ENCODE measurements at regions not wholly inside any gene's neighbourhood (a gene's known extent, or its start where the extent isn't known, plus 50 kb on each side); places are given as distances from the start of the nearest gene placed in this dataset.
"Not testable (repeated sequence)": the region's sequence is repeated elsewhere in the genome, so short reads cannot be mapped to it uniquely, and the experiment has no call there.

DNA sequence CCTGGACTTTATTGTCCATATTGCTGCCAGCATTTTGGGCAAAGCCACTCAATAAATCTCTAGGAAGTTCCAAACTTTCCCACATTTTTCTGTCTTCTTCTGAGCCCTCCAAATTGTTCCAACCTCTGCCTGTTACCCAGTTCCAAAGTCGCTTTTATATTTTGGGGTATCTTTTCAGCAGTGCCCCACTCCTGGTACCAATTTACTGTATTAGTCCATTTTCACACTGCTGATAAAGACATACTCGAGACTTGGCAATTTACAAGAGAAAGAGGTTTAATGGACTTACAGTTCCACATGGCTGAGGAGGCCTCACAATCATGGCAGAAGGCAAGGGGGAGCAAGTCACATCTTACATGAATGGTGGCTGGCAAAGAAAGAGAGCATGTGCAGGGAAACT, 53.4 kb downstream of the AHSP start:
- not testable (repeated sequence) for DNase-seq

DNA sequence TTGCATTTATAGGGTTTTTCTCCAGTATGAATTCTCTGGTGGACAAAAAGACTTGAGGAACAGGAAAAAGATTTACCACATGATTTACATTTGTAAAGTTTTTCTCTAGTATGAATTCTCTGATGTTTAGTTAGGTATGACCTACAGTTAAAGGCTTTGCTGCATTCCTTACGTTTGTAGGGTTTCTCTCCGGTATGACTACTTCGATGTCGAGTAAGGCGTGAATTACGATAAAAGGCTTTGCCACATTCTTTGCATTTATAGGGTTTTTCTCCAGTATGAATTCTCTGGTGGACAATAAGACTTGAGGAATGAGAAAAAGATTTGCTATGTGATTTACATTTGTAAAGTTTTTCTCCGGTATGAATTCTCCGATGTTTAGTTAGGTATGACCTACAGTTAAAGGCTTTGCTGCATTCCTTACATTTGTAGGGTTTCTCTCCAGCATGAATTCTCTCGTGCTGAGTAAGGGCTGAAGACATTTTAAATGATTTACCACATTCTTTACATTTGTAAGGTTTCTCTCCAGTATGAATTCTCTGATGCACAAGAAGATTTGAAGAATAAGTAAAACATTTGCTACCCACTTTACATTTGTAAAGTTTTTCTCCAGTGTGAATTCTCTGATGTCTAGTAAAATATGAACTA, 74.2 kb downstream of the AHSP start:
- DNase-seq, result not testable (repeated sequence)

DNA sequence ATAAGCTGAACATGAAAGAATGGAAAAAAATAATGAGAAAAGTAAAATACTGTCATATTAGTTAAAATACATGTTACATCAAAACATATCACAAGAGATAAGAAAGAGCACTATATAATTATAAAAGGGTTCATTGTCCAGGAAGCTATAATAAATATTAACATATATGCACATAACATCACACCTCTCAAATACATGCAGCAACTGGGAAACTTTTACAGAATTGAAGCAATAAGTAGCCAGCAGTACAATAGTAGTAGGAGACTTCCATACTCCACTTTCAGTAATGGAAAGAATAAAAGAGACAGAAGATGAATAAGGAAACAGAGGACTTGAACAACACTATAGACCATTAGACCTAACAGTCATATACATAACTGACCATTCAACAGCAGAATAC, 90.4 kb downstream of the AHSP start:
- DNase-seq, result no peak

DNA sequence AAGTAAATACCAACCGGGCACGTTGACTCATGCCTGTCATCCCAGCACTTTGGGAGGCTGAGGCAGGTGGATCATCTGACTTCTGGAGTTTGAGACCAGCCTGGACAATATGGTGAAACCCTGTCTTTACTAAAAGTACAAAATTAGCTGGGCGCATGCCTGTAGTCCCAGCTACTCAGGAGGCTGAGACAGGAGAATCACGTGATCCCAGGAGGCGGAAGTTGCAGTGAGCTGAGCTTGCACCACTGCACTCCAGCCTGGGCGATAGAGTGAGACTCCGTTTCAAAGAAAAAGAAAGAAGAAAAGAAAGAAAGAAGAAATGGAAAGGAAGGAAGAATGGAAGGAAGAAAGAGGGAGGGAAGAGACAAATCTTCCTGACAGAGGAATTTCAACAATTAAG, 108.7 kb downstream of the AHSP start:
- DNase-seq, result no peak

DNA sequence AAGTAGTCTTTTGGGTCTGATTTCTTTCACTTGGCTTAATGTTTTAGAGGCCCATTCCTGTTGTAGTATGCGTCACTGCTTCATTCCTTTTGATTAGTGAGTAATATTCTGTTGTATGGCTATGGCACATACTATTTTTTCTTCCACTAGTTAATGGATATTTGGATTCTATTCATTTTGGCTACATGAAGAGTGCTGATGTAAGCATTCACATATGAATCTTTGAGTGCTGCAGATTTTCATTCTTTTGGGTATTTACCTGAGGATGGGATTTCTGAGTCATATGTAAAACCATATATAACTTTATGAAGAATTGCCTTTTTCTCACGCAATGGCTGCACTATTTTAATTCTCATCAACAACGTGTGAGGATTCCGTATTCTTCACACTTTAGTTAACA, 113.6 kb downstream of the AHSP start:
- no peak for DNase-seq

DNA sequence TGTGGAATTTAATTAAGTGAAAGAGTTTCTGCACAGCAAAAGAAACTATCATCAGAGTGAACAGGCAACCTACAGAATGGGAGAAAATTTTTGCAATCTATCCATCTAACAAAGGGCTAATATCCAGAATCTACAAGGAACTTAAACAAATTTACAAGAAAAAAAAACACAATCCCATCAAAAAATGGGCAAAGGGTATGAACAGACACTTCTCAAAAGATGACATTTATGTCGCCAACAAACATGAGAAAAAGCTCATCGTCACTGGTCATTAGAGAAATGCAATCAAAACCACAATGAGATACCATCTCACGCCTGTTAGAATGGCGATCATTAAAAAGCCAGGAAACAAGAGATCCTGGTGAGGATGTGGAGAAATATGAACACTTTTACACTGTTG, 128.0 kb downstream of the AHSP start:
- not testable (repeated sequence) for DNase-seq

DNA sequence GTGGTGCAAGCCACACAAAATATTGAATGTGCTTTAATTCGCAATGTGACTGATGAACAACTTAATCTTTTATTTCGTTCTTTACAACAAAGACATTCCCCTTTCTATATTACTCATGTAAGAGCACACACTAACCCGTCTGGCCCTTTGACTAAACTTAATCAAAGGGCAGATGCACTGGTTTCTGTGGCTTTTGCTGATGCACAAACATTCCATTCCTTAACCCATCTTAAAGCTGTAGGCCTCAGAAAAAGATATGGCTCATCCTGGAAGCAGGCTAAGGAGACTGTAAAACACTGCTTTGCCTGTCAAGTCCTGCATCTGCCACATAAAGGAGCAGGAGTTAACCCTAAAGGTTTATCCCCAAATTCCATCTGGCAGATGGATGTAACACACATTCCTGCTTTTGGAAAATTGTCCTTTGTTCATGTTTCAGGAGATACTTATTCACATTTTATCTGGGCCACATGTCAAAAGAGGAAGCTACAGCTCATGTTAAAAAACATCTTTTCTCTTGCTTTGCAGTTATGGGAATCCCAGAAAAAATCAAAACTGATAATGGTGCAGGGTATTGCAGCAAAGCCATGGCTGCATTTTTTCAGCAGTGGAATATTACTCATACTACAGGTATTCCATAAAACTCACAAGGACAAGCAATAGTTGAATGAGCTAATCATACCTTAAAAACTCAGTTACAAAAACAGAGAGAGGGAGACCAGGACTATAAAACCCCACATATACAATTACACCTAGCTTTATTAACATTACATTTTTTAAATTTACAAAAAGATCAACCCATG, 137.2 kb downstream of the AHSP start:
- peak; percentile 55 for DNase-seq

DNA sequence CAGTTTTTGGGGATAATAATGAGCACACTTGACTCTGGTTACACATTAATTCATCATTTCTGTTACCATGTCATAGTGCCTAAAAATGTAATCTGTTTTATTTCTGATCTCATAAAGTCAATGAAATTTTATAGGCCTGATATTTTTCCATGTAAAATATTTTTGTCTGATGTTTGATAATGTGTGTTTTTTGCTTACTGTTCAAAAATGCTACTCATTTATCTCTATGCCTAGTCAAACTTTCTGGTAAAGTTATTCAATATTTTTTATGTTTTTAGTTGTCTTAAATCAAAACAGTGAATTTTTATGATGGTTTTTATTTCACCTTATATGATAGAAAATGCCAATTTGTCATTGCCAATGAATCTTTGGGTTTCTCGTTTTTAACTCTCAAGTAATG, 147.0 kb downstream of the AHSP start:
- DNase-seq, result no peak

DNA sequence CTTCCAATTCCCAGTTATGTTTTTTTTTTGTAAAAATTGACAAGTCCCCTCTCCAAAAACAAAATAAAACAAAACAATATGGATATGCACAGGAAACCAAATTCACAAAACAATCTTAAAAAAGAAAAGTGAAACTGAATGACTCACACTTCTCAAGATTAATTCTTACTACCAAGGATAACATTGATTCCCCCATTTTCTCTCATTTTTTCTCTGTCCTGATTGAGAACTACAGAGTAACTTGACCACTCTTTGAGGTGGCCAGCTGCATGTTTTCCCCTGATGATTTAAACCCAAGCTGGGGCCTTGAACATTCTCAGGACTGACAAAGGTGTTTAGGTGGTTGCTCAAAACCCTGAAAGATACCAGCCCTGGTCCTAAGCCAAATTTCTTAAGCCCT, 149.0 kb downstream of the AHSP start:
- DNase-seq, result no peak

DNA sequence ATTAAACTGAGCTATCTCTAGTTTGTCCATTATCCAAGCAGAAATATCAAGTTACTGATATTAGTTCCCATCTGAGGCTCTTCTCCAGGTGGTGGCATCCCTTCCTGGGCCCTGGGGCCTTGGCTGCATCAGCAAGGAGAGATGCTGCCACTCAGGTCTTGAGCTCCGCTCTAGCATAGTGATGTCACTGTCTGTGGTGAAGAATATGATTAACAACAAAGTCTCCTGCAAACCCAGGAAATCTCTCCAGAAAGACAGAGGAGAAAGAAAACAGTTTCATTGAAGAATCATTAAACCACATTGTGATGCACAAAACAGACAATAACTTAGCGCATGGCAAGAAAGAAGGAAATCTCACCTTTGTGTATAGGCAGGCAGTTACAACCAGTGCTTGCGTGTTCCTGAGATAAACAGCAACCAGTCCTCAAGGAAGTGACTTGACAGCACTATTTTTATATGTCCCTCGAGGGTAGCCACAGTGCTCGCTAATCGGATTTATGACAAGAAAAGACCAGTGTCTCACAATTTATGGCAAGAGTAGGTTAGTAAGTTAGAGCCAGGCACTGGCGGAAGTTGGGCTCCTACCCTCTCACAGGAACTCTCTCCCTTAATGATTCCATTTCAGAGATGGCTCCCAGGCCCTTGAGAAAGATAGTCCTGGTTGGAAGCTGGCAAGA, 151.1 kb downstream of the AHSP start:
- DNase-seq, result no peak

DNA sequence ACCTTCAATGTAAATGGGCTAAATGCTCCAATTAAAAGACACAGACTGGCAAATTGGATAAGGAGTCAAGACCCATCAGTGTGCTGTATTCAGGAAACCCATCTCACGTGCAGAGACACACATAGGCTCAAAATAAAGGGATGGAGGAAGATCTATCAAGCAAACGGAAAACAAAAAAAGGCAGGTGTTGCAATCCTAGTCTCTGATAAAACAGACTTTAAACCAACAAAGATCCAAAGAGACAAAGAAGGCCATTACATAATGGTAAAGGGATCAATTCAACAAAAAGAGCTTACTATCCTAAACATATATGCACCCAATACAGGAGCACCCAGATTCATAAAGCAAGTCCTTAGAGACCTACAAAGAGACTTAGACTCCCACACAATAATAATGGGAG, 161.6 kb downstream of the AHSP start:
- DNase-seq, result not testable (repeated sequence)

DNA sequence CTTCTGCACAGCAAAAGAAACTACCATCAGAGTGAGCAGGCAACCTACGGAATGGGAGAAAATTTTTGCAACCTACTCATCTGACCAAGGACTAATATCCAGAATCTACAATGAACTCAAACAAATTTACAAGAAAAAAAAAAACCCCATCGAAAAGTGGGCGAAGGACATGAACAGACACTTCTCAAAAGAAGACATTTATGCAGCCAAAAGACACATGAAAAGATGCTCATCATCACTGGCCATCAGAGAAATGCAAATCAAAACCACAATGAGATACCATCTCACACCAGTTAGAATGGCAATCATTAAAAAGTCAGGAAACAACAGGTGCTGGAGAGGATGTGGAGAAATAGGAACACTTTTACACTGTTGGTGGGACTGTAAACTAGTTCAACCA, 164.6 kb downstream of the AHSP start:
- DNase-seq, result not testable (repeated sequence)

DNA sequence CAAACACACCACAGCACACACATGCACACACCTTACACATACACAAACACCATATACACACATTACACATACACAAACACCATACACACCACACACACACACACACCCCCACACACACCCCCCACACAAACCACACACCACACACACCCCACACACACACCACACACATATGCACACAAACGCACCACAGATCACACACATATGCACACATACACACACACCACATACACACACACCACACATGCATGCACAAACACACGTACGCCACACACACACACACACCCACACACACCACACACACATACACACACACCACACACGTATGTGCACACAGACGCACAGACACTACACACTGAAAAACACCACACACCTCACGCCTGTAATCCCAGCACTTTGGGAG, 166.0 kb downstream of the AHSP start:
- DNase-seq, result no peak

DNA sequence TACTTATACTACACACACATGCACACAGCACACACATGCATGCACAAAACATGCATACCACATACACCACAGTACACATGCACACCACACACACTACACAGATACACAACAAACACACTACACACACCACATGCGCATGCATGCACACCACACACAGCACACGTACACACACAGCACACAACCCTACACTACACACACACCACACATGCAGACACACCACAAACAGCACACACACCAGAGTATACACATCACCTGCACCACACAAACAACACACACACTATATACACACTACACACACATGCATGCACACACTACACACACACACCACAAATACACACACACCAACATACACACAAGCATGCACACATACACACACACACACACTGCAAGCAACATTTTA, 166.8 kb downstream of the AHSP start:
- DNase-seq, result no peak

DNA sequence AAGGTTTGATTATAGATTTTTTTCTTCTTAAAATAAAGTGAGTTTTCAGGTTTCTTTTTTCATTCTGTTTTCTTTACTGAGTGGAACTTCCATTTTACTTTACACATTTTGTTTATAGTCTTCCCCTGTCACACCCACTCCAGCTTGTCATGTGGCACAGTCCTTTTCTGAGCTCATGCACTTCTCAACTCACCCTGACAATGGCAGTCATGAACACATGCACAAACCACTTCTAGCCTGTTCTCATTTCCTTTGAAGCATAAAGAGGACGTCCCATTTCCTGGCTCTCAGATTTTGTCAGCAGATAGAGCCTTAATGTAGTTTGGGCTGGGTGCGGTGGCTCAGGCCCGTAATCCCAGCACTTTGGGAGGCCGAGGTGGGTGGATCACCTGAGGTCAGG, 168.0 kb downstream of the AHSP start:
- DNase-seq, result no peak

DNA sequence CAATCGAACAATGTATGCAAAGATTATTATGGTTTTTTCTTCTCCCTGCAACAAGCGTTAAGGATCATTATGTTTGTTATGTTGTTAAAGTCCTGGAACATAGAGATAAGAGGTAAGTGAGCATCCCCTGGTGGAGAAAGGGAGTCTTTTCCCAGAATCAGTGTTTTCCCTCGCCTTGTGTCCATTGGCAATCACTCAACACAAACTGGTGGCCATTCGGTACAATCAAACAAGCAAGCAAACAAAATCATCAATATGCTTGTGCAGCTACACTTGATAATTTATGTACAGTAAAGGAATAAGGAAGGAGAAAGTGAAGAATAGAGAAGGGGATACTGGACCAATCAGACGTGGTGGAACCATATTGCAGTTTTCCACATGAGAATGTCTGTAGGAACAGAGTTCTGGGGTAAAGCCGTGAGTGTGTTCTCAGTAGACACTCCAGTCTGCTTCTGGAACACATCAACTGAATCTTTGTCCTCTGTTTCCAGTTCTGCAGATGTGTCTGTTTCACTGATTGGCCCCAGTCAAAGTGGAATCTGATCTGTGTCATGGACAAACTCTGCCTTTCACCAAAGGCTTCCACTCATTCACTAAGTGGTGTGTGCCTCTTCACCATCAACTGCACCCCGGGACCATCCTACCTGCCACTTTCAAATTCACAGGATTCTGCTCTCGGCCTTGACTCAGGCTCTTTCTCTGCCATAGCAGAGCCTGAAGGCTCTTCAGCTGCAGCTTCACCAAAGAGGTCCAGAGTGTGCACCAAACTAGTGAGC, 169.5 kb downstream of the AHSP start:
- no peak for DNase-seq

DNA sequence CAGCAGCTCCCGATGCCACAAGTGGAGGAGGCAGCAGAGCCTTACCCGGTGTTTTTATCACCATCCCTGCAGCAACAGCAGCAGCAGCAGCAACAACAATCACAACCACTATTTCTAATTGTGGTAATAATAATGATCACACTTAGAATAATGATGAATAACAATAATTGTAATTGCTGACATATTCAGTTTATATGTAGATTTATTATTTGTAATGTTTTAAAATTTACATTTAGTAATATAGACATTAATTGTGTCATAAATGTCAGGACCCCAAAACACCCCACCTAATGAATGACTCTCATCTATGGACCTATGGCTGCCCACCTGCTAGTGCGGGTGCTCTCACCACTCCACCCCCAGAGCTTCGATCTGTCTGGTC, 170.0 kb downstream of the AHSP start:
- no peak for DNase-seq

DNA sequence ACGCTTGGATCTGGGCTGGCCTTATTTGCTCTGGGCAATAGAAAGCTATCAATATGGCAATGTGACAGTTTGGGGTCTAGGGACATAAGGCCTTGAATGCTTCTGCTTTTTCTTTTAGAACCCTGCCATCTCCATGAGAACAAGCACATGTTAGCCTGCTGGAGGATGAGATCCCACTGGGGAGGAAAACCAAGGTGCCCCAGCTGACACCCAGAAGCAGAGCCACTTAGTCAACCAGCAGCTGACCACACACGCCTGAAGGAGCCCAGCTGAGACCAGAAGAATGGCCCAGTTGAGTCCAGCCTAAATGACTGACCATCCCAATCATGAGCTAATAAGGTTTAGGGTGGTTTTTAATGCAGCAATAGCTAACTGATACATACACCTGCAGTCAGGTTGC, 171.2 kb downstream of the AHSP start:
- no peak for DNase-seq

DNA sequence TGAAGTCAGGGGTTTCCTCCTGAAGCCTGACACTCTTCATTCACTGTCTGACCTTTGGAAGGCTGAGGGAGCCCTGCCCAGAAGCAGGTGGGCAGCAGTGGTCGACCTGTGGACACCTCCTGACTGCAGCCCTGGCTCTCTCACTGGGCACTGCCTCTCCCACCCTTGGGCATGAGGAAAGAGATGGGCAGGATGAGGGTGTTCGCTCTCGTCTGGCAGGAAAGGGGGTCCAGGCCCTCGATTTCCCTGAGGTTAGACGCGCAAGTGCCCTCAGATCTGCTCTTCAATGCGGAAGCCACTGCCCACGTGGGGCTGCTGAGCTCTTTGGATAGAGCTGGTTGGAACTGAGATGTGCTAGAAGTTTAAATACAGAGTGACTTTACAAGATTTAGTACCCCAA, 171.9 kb downstream of the AHSP start:
- DNase-seq, result no peak

DNA sequence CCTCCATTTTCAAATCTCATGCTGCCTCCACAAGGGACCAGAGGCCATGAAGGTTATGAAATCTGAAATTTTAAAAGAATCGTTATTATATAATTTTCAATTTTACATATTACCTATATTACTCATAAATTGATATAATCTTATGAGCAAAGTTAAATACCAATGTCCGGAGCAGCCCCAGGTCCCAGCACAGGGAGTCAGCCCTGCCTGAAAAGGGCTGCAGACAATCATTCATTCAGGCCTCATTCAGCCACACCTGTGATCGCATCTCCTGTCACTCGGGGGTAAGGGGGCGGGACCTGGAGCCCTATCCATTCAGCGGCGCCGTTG, 172.5 kb downstream of the AHSP start:
- no peak for DNase-seq

DNA sequence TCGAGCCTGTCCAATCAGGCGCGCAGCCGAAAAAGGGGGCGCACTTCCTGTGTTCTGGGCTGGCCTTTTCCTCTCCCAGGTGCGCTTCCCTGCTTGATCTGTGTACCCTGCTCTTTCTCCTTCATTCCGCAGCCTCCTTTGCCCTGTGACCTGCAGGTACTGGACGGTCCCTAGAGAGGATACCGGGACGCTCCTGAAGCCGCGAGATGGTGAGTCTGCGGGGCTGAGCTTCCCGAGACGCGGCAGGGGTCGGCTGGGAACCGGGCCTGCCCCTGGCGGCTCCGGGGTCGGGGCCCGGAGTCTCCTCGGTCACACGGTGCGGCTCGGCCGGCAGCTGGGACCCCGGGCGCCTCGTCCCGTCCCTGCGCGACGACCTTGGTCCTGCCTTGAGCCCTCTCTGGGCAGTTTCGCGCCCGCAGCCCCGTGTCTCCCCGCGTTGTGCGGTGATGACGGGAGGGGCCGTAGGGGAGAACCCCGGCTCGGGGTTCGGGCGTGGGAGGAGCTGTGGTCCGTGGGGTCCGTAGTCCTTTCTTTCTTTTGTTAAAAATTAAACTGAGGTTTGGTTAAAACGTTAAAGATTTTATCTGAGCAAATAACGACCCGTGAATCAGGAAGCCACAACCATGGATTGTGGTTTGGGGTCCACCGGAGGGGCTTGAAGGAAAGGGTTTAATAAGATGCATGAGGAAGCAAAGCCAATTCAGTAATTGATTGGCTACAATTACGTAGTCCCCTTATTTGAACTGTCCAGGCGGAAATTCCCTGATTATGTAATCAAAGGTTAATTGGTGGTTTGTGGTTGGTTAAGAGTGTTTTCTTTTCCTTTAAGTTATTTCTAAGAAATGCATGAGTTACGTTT, 172.8 kb upstream of the ZNF267 start:
- peak; percentile 76 for DNase-seq

DNA sequence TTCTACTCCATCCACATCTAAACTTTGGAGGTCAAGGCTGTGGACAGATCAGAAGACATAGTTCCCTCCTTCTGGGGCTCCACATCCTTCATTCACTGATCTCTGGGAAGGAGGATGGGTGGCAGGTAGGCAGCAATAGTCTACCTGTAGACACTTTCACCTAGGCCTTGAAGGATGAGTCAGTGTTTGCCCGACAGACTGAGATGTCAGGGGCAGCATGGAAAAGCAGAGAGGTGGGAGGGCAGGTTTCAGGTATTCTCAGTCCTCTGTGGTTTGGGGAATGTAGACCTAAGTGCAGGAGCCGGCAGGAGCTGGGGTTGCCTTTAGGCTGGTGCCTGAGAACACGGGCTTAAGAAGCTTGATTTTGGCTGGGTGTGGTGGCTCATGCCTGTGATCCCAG, 171.9 kb upstream of the ZNF267 start:
- no peak for DNase-seq

DNA sequence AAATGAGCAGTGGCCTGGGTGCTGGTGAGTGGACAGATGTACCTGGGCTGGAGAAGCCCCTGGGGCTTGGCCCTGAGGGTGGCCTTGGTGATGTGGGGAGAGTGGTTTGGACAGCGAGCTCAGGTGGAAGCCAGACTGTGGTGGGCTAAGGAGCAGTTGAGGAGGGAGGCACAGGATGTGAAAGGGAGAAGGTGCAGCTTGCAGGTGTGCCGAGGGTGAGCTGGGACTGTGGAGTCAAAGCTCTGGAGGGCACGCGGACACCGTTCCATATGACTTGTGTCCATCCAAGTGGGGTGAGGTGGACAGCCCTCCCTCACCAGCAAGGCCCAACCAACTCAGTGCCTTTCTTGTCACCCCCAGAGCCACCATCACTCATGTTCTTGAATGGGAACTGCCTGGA, 170.8 kb upstream of the ZNF267 start:
- no peak for DNase-seq
